AG04449 (cell line): ENCODE measurements at regions not wholly inside any gene's neighbourhood (a gene's known extent, or its start where the extent isn't known, plus 50 kb on each side); places are given as distances from the start of the nearest gene placed in this dataset.

ENCODE experiments used
- CTCF ChIA-PET: fragments of 350-600 bp; formaldehyde crosslinking; extraction: SDS; loops from one replicate; lab custom pipeline; 2021; ENCODE audit warnings: antibody characterized with exemption; lab: Yijun Ruan, JAX
- POLR2A ChIA-PET: fragments of 400-600, 350-600 bp; formaldehyde crosslinking; extraction: SDS; loops from one replicate; lab custom pipeline; 2020; ENCODE audit warnings: antibody characterized with exemption, inconsistent platforms; lab: Yijun Ruan, JAX
- DNase-seq: peaks from one replicate; pipeline ENCODE4 v3.0.0-alpha.2; 2010; ENCODE audit warnings: low read depth, low spot score
- H3K4me3 ChIP-seq: 2 replicates; pipeline ENCODE4 v1.5.1; 2011; ENCODE audit warnings: low read depth, mild to moderate bottlenecking, control low read depth, low read length
- TF ChIP-seq, protein P1 (sequence below): IDR thresholded peaks from one replicate; pipeline ENCODE4 v1.5.1; 2011; ENCODE audit warnings: mild to moderate bottlenecking, moderate library complexity, low read length, control low read depth, inconsistent platforms; ENCODE audit not compliant: insufficient read depth; ENCODE audit errors: missing control alignments

GRCh38 chr7:83870515-83870914 lies 221.6 kb upstream of the SEMA3E start:
- CTCF ChIA-PET, result no interaction called here
- DNase-seq, result no peak
- no peak overlapping the region for H3K4me3 ChIP-seq
- POLR2A ChIA-PET, result no interaction called here
- TF ChIP-seq, protein P1, sequence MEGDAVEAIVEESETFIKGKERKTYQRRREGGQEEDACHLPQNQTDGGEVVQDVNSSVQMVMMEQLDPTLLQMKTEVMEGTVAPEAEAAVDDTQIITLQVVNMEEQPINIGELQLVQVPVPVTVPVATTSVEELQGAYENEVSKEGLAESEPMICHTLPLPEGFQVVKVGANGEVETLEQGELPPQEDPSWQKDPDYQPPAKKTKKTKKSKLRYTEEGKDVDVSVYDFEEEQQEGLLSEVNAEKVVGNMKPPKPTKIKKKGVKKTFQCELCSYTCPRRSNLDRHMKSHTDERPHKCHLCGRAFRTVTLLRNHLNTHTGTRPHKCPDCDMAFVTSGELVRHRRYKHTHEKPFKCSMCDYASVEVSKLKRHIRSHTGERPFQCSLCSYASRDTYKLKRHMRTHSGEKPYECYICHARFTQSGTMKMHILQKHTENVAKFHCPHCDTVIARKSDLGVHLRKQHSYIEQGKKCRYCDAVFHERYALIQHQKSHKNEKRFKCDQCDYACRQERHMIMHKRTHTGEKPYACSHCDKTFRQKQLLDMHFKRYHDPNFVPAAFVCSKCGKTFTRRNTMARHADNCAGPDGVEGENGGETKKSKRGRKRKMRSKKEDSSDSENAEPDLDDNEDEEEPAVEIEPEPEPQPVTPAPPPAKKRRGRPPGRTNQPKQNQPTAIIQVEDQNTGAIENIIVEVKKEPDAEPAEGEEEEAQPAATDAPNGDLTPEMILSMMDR, result no peak

- TF ChIP-seq, protein P1, result no peak
- H3K4me3 ChIP-seq, result no peak overlapping the region
- DNase-seq, result no peak
- CTCF ChIA-PET, result no interaction called here
- POLR2A ChIA-PET, result no interaction called here
These were observed 217.6 kb upstream of the SEMA3E start for GRCh38 chr7:83866582-83866981.

DNA sequence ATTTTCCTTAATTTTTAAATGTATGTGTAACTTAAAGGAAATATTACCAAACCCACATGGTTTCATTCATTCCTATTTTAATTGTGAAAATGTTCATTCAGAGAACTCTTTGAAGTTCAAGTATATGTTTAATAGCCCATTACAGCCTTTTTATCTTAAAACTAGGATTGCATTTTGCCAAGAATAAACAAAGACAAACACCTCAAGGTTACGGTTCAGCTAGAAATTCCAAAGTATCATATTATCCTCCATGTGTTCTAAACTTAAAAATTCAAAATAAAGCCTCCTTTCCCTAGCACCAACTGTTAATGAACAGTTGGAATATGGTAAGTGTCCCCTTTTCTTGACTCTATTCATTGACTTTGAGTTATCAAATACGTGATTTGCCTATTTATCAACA lies 215.6 kb upstream of the SEMA3E start:
- TF ChIP-seq, protein P1, result no peak
- H3K4me3 ChIP-seq, result no peak overlapping the region
- no peak for DNase-seq
- CTCF ChIA-PET, result no interaction called here
- POLR2A ChIA-PET, result no interaction called here

GRCh38 chr7:83863906-83864305 lies 215.0 kb upstream of the SEMA3E start:
- TF ChIP-seq, protein P1, result no peak
- no peak for DNase-seq
- no peak overlapping the region for H3K4me3 ChIP-seq
- ChIA-PET POLR2A (no interaction called here), CTCF (no interaction called here)

DNA sequence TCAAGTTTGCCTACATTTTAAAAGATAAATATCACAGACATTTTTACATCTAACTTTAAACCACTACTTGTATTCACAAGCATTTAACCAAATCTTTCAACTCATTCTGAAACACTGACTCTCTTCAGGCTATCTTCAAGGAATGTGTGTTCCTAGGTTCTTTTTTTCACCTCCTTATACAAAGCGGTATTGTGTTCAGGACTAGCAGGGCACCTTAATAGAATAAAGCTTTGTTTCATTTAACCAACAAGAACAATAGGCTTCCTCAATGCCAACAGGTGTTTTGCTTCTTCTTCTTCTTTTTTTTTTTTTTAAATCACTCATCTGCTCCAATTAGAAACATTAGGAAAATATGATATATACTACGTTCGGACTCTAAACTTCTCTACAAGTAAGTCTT lies 212.9 kb upstream of the SEMA3E start:
- CTCF ChIA-PET, result no interaction called here
- TF ChIP-seq, protein P1, result no peak
- POLR2A ChIA-PET, result no interaction called here
- no peak overlapping the region for H3K4me3 ChIP-seq
- no peak for DNase-seq

- CTCF ChIA-PET, result no interaction called here
- no peak overlapping the region for H3K4me3 ChIP-seq
- no peak for DNase-seq
- TF ChIP-seq, protein P1, result no peak
- POLR2A ChIA-PET, result no interaction called here
These were observed 210.9 kb upstream of the SEMA3E start for GRCh38 chr7:83859827-83860226.
